ENCODE measurements at regions not wholly inside any gene's neighbourhood (a gene's known extent, or its start where the extent isn't known, plus 50 kb on each side); places are given as distances from the start of the nearest gene placed in this dataset.

GRCh38 chr4:74624351-74625151, 169.8 kb downstream of the BTC start:
- peak; percentile 22 for DNase-seq (ENCODE audit: extremely low read depth, low read depth)
- TF ChIP-seq CTCF (IDR thresholded peaks at IDR 0.05; ENCODE audit: low read depth, low read length) = no peak

GRCh38 chr4:74625981-74626380, 168.3 kb downstream of the BTC start:
- no peak for DNase-seq (ENCODE audit: extremely low read depth, low read depth)
- TF ChIP-seq CTCF (IDR thresholded peaks at IDR 0.05; ENCODE audit: low read depth, low read length) = no peak

- TF ChIP-seq CTCF (IDR thresholded peaks at IDR 0.05; ENCODE audit: low read depth, low read length) = no peak
- no peak for DNase-seq (ENCODE audit: extremely low read depth, low read depth)
Measured at GRCh38 chr4:74627093-74627492, 167.2 kb downstream of the BTC start.

GRCh38 chr4:74627504-74627903, 166.8 kb downstream of the BTC start:
- DNase-seq (ENCODE audit: extremely low read depth, low read depth) = no peak
- TF ChIP-seq CTCF (IDR thresholded peaks at IDR 0.05; ENCODE audit: low read depth, low read length) = no peak

- no peak for DNase-seq (ENCODE audit: extremely low read depth, low read depth)
- TF ChIP-seq CTCF (IDR thresholded peaks at IDR 0.05; ENCODE audit: low read depth, low read length) = no peak
Measured at GRCh38 chr4:74628852-74629620, 165.3 kb downstream of the BTC start.

GRCh38 chr4:74630551-74630950, 163.8 kb downstream of the BTC start:
- TF ChIP-seq CTCF (IDR thresholded peaks at IDR 0.05; ENCODE audit: low read depth, low read length) = no peak
- DNase-seq (ENCODE audit: extremely low read depth, low read depth) = no peak

- no peak for TF ChIP-seq CTCF (IDR thresholded peaks at IDR 0.05; ENCODE audit: low read depth, low read length)
- DNase-seq (ENCODE audit: extremely low read depth, low read depth) = no peak
Measured at GRCh38 chr4:74631338-74631737, 163.0 kb downstream of the BTC start.

Measured in AG09319 (cell line).